ENCODE measurements at regions not wholly inside any gene's neighbourhood (a gene's known extent, or its start where the extent isn't known, plus 50 kb on each side); places are given as distances from the start of the nearest gene placed in this dataset.

DNA sequence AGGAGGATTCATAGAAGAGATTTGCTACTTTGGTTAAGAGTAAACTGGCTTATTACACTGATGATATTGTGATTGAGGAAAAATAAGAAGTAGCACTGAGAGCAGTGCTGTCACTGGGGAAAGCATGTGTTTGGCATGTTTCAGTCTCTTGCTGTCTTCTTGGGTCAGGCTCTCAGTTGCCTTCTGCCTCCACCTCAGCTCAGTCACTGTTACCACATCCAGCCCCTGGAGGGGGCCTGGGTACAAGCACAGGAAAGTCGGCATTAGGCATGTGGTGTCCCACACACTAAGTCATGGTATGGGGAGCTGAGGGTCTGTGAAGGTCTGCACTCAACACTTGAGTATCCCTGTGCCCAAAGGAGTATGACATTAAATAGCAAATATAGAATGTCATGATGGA is 958.3 kb upstream of the CDH9 start:
- Mint-ChIP-seq H3K4me3 (no peak overlapping the region), H3K36me3 (no peaks in the 10 kb centered on the region), H3K9me3 (peaks cover 19% of the 10 kb centered on the region), H3K4me1 (no peaks in the 10 kb centered on the region), H3K27me3 (no peaks in the 10 kb centered on the region), H3K27ac (no peak overlapping the region)
- DNase-seq: no peak

DNA sequence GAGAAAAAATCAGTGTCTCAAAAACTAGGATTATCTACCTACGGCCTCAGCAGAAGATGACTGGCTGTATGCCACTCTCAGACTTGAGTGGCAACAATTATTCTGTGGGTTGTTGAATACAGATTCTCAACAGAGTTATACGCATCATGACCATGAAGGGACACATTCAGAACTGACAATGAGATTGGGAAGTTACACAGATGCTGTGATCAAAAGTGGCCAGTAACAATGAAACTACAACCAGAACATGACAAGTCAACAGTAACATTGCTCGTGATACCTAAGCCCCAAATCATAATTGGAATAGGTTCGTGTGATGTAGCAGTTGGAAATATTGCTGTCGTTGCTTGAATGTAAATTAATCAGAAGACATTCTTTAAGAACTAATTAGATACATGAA is 957.5 kb upstream of the CDH9 start:
- no peak overlapping the region for H3K27ac Mint-ChIP-seq
- no peak for DNase-seq
- H3K4me3 Mint-ChIP-seq: no peak overlapping the region
- H3K9me3 Mint-ChIP-seq: peaks cover 18% of the 10 kb centered on the region
- H3K27me3 Mint-ChIP-seq: no peaks in the 10 kb centered on the region
- no peaks in the 10 kb centered on the region for H3K4me1 Mint-ChIP-seq
- H3K36me3 Mint-ChIP-seq: no peaks in the 10 kb centered on the region

DNA sequence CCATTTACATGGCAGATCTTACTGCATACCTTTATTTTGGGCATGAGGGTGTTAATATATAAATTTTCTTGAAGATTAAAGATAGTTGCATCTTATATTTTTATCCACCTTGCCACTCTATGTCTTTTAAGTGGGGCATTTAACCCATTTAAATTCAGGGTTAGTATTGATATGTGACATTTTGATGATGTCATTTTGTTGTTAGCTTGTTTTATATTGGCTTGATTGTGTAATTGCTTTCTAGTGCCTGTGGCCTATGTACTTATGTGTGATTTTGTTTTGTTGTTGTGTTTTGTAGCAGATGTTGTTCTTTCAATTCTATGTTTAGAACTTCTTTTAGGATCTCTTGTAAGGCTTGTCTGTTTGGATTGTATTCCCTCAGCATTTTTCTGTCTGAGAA is 939.9 kb upstream of the CDH9 start:
- H3K27ac Mint-ChIP-seq: no peak overlapping the region
- H3K4me3 Mint-ChIP-seq: no peak overlapping the region
- peaks cover 13% of the 10 kb centered on the region for H3K9me3 Mint-ChIP-seq
- no peaks in the 10 kb centered on the region for H3K36me3 Mint-ChIP-seq
- DNase-seq: no peak
- H3K4me1 Mint-ChIP-seq: no peaks in the 10 kb centered on the region
- H3K27me3 Mint-ChIP-seq: no peaks in the 10 kb centered on the region

DNA sequence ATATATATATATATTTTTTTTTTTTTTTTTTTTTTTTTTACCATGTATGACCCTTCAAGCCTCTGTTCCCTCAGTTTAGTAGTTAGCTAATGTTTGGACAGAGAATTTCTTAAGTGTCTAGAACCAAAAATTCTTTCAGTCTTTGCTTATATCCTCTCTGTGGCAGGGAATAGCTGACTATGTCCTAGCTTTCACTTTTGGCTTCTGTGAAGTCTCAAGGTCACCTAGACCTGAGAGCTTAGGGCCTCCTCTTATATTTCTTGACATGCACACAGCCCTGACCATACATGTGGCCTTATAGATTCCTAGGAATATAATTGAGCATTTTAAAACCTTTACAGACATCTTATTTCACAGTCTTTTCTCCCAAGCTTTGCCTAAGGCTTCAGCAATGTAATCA is 930.8 kb upstream of the CDH9 start:
- Mint-ChIP-seq H3K4me3 (no peak overlapping the region), H3K27ac (no peak overlapping the region), H3K4me1 (no peaks in the 10 kb centered on the region), H3K9me3 (peaks cover 6% of the 10 kb centered on the region), H3K36me3 (no peaks in the 10 kb centered on the region), H3K27me3 (no peaks in the 10 kb centered on the region)
- no peak for DNase-seq

DNA sequence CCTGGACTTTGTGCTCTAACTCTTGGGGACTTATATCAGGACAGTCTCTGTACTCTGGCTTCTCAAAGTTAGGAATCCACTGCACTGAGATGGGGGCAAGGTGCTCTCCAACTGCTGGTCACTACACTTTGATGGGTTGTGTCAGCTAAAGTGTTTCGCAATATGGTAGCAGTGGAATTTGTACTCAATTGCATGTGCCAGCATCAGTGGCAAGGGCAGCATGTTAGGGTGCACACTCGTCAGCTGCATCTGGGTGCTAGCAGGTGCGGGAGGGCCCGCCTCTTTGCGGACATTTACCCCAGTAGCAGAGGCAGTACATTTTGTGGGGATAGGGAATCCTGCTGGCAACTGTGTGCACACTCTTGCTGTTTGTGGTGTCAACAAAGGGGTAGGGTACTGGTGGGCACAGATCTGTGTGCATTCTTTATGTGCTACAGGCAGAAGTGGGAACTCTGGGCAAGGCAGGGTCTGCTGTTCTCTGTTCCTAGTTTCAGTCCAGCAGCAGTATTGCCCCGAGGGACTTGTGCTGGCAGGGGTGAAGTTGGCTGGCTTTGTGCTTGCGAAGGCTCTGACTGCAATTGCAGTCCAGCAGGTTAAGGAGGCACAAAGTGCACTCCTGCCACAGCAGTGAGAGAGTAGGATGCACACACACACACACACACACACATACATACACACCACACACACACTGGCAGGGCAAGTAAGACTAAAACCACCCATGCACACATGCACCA is 924.8 kb upstream of the CDH9 start:
- no peaks in the 10 kb centered on the region for H3K36me3 Mint-ChIP-seq
- no peaks in the 10 kb centered on the region for H3K4me1 Mint-ChIP-seq

DNA sequence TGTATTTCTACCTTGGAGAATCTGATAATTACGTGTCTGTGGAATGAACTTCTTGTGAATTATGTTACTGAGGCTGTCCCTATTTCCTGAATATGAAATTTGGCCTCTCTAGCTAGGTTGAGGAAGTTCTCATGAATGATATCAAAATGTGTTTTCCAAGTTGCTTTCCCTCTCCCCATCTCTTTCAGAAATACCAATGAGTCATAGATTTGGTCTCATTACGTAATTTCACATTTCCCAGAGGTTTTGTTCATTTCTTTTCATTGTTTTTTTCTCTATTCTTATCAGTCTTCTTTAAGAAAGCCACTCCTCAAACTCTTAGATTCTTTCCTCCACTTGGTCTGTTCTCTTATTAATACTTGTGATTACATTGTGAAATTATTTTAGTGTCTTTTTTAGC is 923.8 kb upstream of the CDH9 start:
- Mint-ChIP-seq H3K27ac (no peak overlapping the region), H3K9me3 (peaks cover 19% of the 10 kb centered on the region), H3K4me3 (no peak overlapping the region), H3K4me1 (no peaks in the 10 kb centered on the region), H3K36me3 (no peaks in the 10 kb centered on the region), H3K27me3 (no peaks in the 10 kb centered on the region)
- DNase-seq: no peak

More for the DNA sequence above, 924.8 kb upstream of the CDH9 start:
- H3K4me3 Mint-ChIP-seq: no peak overlapping the region
- no peak overlapping the region for H3K27ac Mint-ChIP-seq
- H3K9me3 Mint-ChIP-seq: peaks cover 13% of the 10 kb centered on the region
- no peaks in the 10 kb centered on the region for H3K27me3 Mint-ChIP-seq
- no peak for DNase-seq

DNA sequence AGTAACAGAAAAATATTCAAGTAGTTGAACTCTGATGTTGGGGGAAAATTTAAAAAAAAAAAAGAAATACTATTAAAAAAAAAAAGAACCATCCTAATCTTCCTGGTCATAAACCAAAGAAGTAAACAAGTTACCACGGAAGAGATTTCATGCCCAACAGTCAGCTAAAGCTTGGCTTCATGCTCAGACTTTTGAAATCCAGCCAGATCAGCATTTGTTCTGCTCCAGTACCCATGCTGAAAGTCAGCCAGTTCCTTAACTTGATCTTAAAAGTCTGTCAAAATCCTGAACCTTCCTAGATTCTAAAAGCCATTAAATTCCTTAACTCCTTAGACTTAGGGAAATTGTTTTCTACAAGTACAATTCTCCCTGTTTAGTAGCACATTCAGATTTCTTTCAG is 908.7 kb upstream of the CDH9 start:
- Mint-ChIP-seq H3K9me3 (peaks cover 3% of the 10 kb centered on the region), H3K27ac (no peak overlapping the region), H3K27me3 (no peaks in the 10 kb centered on the region), H3K4me1 (no peaks in the 10 kb centered on the region), H3K36me3 (no peaks in the 10 kb centered on the region), H3K4me3 (no peak overlapping the region)
- no peak for DNase-seq

DNA sequence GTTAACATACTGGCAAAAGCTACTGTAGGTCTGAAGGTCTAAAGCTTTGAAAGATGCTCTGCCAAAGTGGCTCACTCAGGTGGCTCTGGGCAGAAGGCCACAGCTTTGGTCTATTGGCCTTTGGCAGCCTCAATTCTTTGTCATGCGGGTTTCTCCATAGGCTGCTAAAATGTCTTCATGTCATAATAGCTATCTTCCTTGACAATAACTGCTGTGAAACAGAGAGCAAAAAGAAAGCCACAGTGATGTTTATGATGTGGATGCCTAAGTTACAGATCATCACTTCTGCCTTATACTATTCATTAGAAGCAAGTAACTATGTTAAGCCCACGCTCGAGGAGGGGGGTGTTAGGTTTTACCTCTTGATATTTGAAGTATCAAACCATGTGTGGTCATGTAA is 906.1 kb upstream of the CDH9 start:
- no peaks in the 10 kb centered on the region for H3K36me3 Mint-ChIP-seq
- H3K27me3 Mint-ChIP-seq: no peaks in the 10 kb centered on the region
- no peak overlapping the region for H3K27ac Mint-ChIP-seq
- DNase-seq: no peak
- H3K4me1 Mint-ChIP-seq: no peaks in the 10 kb centered on the region
- no peak overlapping the region for H3K4me3 Mint-ChIP-seq
- H3K9me3 Mint-ChIP-seq: peaks cover 6% of the 10 kb centered on the region

DNA sequence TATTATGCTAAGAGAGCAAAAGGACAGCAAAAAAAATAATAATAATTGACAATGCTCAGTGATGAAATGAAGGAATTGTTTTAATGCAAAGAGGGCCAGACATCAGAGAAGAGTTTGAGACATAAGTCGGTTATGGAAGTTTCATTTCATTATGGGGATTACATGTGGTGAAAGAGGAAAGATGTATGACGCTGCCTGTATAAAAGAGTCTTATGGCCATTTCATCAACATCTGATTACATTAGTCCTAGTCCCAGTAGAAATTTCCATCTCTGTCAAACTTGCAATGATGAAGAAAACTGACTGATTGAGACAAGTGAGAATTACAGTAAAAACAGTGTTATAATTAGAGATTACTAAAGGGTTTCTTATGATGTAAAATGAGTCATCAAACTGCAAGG is 900.6 kb upstream of the CDH9 start:
- Mint-ChIP-seq H3K4me1 (no peaks in the 10 kb centered on the region), H3K9me3 (peaks cover 3% of the 10 kb centered on the region), H3K27ac (no peak overlapping the region), H3K4me3 (no peak overlapping the region), H3K27me3 (no peaks in the 10 kb centered on the region), H3K36me3 (no peaks in the 10 kb centered on the region)
- no peak for DNase-seq

DNA sequence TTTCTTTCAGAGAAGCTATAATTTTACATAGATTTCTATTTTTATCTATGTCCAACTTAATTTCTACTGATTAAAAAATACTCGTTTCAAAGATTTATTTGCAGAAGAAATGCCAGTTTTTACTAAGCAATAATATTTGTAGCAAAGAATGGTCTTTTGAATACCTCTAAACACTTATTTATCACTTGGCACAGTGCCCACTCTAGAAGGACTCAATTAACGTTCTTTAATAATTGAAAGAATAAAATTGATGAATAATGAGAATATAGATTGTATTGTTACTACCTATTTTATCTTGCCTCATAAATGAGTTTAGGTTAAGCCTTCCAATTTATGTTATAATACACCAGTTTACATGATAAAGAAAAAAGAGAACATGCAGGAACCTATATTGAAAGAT is 889.7 kb upstream of the CDH9 start:
- Mint-ChIP-seq H3K36me3 (no peaks in the 10 kb centered on the region), H3K9me3 (peaks cover 5% of the 10 kb centered on the region), H3K27ac (no peak overlapping the region), H3K27me3 (no peaks in the 10 kb centered on the region), H3K4me1 (no peaks in the 10 kb centered on the region), H3K4me3 (no peak overlapping the region)
- no peak for DNase-seq

DNA sequence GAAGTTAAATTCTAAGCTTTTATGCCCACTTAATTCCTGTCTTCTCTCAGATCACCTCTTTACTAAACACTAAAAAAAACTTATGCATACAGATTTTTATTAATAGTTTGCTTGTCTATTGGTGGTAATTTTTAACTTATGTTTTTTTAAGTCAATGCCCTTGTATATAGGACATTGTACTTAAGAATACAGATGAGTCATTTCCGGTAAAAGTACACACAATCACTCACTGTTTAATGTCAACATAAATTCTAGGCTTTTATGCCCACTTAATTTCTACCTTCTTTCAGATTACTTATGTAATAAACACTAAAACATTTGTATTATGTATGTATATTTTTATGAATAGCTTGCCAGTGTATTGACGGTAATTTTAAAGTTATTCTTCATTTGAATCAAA is 872.8 kb upstream of the CDH9 start:
- H3K36me3 Mint-ChIP-seq: no peaks in the 10 kb centered on the region
- peaks cover 10% of the 10 kb centered on the region for H3K9me3 Mint-ChIP-seq
- H3K27ac Mint-ChIP-seq: no peak overlapping the region
- no peaks in the 10 kb centered on the region for H3K27me3 Mint-ChIP-seq
- no peak for DNase-seq
- no peaks in the 10 kb centered on the region for H3K4me1 Mint-ChIP-seq
- H3K4me3 Mint-ChIP-seq: no peak overlapping the region

DNA sequence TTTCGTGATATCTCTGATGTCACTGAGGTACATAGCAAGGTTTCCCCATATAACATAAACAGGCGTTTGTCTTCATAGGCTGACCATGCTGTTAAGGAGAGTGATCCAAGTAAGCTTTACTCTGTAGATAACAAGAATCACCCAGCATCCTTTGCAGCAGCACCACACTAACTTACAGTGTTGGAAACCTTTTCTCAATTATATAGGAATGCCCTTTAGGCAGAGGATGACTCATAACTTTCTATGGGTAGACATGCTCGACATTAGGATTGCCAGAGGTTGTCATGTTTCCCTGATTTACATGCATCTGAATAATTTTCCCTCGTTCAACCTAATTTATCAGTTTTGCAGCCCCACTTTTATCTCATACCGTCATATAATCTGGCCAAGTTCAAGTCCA is 870.0 kb upstream of the CDH9 start:
- H3K36me3 Mint-ChIP-seq: no peaks in the 10 kb centered on the region
- no peak for DNase-seq
- H3K9me3 Mint-ChIP-seq: peaks cover 5% of the 10 kb centered on the region
- no peaks in the 10 kb centered on the region for H3K4me1 Mint-ChIP-seq
- H3K27me3 Mint-ChIP-seq: no peaks in the 10 kb centered on the region
- no peak overlapping the region for H3K4me3 Mint-ChIP-seq
- no peak overlapping the region for H3K27ac Mint-ChIP-seq

DNA sequence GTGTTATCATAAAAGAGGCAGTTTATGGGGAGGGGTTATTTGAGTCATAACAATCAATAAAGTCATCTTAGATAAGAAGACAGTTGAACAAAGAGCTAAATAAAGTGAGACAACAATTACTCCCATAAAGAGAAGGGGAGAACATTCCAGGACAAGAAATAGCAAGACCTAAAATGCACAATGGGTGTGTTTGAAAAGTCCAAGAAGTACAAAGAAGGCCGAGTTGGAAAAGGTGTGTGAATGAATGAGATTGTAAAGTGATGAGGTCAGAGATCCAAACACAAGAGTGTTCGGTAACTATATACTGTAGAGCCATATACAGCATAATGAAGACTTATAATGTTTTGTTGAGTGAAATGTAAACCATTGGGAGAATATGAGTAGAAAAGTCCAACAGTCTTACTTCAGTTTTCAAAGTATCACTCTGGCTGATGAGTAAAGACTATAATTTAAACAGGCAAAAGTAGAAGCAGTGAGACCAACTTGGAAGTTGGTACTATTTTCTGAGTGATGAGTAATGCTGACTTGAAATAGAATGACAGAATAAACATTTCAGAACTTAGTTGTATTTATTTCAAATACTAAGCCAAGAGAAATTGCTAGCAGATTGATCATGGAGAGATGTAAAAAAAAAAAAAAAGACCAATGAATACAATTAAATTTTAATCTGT is 868.7 kb upstream of the CDH9 start:
- H3K4me3 Mint-ChIP-seq: no peak overlapping the region
- H3K4me1 Mint-ChIP-seq: no peaks in the 10 kb centered on the region
- DNase-seq: no peak
- no peak overlapping the region for H3K27ac Mint-ChIP-seq
- H3K27me3 Mint-ChIP-seq: no peaks in the 10 kb centered on the region
- H3K9me3 Mint-ChIP-seq: peaks cover 4% of the 10 kb centered on the region
- H3K36me3 Mint-ChIP-seq: no peaks in the 10 kb centered on the region

DNA sequence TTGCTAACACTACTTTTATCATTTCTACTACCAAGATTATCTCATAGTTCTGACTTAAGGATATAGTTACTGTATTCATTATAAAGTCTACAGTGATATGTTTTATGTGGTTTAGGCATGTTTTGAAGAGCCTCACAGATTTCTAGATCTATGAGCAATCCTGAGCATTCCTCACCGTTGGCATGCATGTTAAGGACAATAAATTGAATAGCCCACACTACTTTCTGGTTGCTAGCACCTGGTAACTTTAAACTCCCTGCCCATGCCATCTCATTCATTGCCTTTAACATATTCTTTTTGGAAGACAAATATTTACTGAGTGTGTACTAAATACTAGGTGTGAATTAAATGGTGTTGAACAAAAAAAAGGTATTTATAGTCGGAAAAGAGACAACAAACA is 868.1 kb upstream of the CDH9 start:
- no peaks in the 10 kb centered on the region for H3K4me1 Mint-ChIP-seq
- H3K9me3 Mint-ChIP-seq: peaks cover 4% of the 10 kb centered on the region
- H3K36me3 Mint-ChIP-seq: no peaks in the 10 kb centered on the region
- DNase-seq: no peak
- H3K27me3 Mint-ChIP-seq: no peaks in the 10 kb centered on the region
- H3K27ac Mint-ChIP-seq: no peak overlapping the region
- H3K4me3 Mint-ChIP-seq: no peak overlapping the region

DNA sequence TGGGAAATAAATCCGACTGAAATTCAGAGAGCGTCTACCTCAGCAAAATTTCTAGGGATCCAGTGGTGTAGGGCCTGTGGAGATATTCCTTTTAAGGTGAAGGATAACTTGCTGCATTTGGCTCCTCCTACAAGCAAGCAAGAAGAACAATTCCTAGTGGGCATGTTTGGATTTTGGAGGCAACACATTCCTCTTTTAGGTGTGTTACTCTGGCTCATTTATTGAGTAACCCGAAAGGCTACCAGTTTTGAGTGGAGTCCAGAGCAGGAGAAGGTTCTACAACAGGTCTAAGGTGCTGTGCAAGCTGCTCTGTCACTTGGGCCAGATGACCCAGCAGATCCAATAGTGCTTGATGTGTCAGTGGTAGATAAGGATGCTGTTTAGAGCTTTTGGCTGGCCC is 862.4 kb upstream of the CDH9 start:
- no peaks in the 10 kb centered on the region for H3K27me3 Mint-ChIP-seq
- no peak overlapping the region for H3K27ac Mint-ChIP-seq
- H3K4me1 Mint-ChIP-seq: no peaks in the 10 kb centered on the region
- no peak overlapping the region for H3K4me3 Mint-ChIP-seq
- no peaks in the 10 kb centered on the region for H3K36me3 Mint-ChIP-seq
- H3K9me3 Mint-ChIP-seq: peaks cover 8% of the 10 kb centered on the region
- DNase-seq: no peak

DNA sequence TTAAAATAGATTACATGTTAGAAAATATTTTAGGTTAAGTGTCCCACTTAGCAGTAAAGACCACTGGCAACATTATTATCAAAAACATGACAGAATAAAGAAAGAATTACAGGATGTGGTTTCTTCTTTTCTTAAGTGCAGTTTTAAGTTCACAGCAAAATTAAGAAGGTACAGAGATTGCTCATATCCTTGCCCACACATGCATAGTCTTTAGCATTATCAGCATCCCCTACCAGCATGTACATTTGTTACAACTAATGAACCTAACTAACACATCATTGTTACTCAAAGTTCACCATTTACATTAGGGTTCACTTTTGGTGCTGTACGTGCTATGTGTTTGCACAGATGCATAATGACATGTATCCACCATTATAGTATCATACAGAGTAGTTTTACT is 837.7 kb upstream of the CDH9 start:
- Mint-ChIP-seq H3K4me1 (no peaks in the 10 kb centered on the region), H3K9me3 (peaks cover 18% of the 10 kb centered on the region), H3K27ac (no peak overlapping the region), H3K27me3 (no peaks in the 10 kb centered on the region), H3K4me3 (no peak overlapping the region), H3K36me3 (no peaks in the 10 kb centered on the region)
- DNase-seq: no peak
